EH (cell line): ENCODE measurements at regions not wholly inside any gene's neighbourhood (a gene's known extent, or its start where the extent isn't known, plus 50 kb on each side); places are given as distances from the start of the nearest gene placed in this dataset.

ENCODE experiments used
- DNase-seq: peaks from one replicate; pipeline ENCODE4 v3.0.0-alpha.2; 2015; ENCODE audit warnings: low read depth

DNA sequence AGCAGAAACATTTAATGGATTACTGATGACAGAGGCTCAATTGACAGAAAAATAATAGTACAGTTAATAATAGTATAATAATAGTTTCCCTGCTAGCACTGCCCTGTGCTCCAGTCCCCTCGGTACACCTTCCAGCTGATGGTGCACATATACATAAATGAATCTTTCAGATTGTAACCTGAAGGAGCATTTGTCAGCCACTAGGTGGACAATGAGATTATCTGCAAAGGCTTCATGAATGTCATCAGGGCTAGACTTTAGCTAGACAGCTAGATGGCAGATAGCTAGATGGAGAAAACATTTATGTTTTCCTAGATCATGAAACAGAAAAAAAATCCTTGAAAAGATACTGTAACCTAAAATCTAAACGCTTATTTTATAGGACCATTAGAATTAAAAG lies 304.4 kb upstream of the SMC2 start:
- peak; percentile 13 for DNase-seq

DNA sequence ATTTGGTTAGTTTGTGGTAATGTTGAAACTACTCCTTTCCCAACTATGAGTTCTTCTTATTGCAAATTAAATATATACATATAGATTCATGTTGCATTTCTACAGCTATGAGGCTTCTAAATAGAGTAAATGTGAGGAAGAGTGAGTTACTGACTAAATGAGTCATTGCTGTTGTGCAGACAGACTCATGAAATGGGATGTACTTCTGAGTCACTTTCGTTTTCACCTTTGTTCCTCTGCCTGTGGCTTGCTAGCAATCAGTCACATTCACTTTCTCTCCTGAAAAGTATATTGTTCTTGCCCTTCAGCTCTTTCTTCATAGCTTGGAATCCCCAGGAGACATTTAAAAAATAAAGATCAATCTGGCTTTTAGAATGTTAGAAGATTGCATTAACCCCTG lies 295.5 kb upstream of the SMC2 start:
- peak; percentile 53 for DNase-seq

DNA sequence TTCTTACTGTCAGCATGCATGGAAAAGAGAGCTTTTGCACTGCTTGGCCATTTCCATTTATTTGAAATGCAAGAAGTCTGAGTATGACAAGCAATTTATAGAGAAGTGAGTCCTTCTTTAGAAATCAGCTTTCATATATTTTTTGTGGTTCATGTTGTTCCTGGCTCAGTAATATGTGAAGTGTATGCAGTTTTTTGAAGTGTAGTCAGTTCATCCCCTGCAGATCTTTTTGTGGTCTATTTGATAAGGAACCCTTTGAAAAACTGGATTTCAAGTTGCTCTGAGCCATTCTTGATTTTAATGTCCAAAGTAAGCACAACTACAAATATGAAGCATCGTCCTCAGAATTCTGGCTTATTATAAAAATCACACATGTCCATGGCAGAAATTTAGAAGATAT lies 294.1 kb upstream of the SMC2 start:
- no peak for DNase-seq

DNA sequence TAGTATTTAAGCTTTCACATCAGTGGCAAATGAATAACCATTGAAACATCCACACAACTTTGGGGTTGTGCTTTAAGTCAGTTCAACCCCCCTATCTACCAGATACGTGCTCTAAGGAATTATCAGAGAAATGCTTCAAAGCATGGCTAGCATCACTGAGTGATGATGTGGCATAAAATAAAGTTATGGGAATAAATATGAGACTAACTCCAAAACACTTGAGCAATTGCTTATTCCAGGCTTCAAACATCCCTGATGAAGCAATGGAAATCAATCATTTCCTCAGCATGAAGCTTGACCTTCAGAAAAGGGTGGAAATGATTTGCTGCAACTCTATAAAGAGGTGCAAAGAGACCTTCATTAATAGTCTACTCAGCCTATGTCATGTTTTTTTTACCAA lies 292.0 kb upstream of the SMC2 start:
- peak; percentile 7 for DNase-seq

DNA sequence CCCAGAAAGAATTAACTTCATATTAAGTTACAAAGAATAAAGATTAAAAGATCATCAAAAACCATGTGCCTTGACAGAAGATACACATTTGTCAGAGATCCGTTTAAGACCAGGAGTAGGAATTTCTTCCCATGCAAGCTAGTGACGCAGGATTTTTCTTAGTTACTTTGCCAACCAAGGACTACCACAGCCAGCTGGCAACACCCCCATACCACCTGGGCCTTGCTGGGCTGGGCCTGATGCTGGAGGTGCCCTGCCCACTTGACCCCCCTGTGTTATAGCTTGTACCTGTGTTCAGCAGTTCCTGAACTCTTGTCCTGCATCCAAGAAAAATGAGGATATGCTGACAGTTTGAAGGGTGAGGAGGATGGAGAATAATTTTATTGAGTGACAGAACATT lies 290.9 kb upstream of the SMC2 start:
- no peak for DNase-seq

DNA sequence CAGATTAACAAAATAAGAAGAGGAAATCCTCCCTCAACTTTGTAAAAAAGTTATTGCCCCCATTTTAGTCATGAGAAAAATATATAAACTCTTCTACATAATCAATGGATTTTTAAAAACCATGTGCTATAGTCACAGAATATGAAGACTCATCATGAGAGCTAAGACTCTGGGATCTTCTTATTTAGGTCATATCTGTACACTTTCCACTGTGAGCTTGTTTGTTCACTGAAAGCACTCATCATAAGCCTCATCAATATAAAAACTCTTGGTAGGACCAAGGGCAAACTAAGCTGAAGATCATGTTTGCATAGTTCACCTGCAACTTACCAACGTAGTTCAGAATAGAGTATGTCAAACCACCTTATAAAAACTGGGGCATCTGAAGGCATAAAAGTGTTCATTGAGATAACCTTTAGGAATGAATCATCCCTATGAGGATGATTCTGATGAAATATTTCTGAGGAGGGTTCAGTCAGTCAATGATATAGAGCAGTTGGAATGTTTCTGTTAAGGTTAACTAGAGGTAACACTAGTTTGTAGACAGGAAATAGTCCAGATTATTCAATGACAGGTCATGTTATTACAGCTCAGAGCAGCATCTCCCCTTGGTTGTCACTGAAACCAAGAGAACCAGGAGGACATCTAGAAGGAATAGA lies 289.9 kb upstream of the SMC2 start:
- DNase-seq, result peak; percentile 53

DNA sequence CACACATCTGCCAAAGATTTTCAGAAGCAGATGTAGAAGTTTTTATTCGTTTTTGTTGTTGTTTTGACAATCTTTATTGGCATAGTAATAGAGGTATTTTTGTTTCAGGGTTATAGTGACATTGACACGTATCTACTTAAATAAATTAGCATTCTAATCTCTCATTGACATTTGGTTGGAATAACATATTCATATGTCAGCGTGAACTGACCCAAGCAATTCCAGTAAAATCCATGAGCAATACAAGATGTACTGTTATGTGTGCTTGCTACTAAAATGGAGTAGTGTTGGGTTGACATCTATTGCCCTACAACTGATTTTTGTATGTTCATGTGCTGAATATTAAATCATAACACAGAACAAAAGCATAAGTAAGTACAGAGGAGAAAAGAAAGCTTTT lies 284.4 kb upstream of the SMC2 start:
- no peak for DNase-seq

DNA sequence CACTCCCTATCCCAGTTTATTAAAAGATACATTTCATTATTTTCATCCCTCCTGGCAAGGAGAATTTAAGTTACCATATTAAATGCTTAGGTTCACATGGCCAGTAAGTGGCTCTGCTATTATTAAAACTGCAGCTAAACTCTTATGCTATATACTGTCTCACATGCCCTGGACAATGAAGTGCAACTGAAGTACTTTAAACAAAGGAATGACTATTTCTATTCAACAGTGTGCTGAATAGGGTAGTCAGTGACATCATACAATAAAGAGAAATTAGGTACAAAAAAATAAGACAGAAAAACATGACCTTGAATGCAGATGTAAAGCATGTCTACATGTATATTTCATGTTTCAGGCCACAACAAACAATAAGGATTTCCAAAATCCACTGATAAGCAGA lies 282.6 kb upstream of the SMC2 start:
- no peak for DNase-seq

DNA sequence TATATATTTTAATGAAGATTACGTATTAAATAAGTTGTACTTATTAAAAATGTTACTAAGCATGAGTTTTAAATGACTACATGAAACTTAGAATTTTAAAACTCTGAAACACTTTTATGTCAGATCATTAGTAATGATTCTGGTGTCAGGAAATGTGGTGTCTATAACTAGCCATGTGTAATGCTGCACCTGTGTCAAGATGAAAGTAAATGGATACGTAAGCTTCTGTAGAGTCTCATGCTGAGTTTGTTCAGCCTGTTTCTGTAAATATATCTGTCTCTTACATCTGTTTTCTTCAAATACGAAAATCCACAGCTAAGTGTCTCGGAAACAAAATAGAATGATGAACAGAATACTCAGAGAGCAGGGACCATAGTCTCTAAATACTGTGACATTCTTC lies 278.0 kb upstream of the SMC2 start:
- no peak for DNase-seq

DNA sequence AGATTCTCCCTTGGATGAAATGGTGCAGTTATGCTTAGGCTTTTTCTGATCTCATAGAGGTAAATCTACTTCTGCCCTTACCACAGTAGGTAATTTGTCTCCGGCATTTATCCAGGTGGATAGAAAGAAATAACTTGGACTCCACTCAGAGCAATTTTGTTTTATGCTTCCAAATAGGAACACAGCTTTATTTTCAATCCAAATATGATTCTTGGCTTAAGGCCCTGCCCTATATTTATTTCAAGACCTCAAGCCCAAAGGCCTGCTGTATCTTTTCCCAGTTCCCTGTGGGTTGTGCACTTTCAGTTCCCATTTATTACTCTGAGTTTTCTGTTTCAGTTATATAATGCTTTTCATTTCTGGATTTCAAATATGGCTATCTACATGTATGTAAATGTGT lies 274.2 kb upstream of the SMC2 start:
- DNase-seq, result no peak

DNA sequence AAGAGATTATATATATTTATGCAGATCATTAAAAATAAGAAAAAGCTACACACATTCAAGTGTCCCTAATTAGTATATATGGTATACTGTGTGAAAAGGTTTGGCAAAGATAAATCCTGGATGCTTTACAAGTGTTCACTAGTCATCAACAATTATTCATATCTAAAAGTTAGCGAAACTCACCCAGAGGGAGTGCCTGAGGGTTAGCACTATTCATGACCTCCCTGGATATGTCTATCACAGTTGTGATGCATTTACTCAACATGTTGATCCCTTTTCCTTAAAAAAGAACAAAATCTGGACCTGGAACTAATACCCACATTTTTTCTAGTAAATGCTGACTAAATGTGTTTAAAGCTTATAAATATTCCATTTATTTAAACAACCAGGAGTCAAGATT lies 273.0 kb upstream of the SMC2 start:
- DNase-seq, result no peak

DNA sequence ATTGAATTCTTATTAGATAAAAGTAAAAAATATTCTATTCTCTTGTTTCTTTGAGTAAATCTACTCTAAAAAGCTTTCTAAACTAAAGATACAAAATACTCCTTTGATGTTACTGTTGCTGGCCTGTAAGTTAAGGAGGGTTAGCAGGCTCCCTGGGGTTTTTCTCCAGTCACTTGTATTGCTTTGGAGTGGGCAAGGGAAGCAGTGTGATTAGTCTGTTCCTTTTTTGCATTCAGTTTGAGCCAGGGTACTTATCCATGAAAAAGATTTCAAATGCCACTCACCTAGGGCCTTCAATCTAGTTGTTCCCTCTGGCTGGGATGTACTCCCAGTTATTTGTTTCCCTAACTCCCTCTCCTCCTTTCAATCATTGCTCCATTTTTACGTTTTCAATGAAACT lies 256.2 kb upstream of the SMC2 start:
- DNase-seq, result no peak

DNA sequence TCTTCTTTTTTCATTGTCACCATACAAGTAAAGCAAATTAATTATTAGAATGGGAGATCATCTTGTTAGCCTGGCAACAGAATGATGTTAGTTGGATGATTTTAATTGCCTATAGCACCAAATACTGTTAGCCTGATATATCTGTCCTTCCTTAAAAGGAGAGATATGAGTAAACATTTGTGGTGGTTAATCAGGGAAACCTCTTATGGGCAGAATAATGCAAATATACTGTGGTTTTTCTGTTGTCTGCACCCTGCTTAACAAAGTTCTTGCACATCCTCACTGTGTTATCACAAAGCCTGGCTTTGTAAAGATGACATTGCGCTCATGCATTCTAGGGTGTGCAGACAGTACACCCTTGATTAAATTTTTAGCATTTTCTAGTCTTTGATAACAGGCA lies 254.9 kb upstream of the SMC2 start:
- DNase-seq, result no peak

DNA sequence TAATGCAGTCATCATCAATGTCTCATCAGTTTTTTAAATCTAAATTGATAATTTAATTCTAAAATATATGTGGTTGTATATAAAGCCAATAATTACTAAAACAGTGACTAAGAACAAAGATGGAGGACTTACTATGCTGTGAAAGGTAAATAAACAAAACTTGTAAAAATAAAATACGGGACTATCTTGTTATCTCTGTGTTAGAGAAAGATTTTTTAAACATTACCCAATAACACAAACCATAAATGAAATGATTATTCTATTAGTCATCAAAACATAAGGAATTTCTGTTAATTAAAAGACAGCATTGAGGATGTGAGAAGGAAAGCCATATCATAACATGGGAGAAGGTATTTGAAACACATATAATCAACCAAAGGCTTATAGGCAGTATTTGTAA lies 226.2 kb upstream of the SMC2 start:
- no peak for DNase-seq

DNA sequence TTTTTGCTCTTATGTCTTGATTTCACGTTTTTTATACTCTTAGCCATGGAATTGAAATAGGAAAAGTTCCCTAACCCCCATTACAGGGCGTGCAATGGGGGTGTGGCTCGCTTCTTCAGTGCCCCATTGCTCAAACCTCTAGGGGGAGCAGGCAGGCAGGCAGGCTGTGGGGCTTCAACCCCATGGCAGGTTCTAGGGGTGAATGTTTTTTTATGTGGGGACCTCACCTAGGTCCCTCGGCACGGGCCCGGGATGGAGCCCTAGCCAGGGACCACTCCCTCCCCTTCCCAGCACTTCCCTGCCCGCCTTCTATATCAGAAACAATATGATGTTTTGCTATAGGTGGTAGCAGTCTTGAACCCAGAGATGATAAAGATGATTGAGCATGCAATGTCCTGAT lies 221.3 kb upstream of the SMC2 start:
- no peak for DNase-seq

DNA sequence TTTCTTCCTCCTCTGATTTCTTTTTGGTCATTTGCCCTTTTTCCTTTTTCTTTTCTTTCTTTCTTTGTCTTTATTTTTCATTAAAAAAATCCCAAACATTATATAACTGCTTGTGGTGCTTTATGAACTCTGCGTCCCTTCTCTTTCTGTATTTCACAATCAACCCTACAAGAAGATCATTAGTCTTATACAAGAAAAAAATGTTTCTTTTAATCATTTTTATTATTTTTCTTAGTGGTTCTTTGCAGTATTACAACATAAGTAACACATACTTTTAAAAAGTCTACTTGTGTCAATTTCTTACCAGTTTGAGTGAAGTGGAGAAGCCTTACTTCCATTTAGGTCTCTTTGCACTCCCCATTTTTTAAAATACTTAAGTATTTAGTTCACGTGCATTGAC lies 212.7 kb upstream of the SMC2 start:
- no peak for DNase-seq

DNA sequence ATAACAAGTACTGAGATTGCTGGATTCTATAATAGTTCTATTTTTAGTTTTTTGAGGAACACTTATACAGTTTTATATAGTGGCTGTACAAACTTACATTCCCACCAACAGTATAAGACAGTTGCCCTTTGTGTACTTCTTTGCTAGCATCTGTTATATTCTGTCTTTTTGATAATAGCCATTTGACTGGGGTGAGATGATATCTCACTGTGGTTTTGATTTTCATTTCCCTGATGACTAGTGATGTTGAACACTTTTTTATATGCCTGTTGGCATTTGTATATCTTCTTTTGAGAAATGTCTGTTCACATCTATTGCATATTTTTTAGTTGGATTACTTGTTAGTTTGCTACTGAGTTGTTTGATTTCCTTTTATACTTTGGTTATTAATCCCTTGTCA lies 204.1 kb upstream of the SMC2 start:
- no peak for DNase-seq

DNA sequence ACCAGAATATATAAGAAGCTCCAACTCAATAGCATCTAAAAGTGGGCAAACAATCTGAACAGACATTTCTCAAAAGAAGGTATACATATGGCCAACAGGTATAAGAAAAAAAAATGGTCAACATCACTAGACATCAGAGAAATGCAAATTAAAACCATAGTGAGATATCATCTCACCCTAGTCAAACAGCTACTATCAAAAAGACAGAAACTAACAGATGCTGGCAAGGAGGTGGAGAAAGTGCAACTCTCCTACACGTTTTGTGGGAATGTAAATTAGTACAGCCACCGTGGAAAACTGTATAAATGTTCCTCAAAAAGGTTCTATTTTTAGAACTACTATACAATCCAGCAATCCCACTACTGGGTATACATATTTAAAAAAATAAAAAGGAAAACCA lies 199.9 kb upstream of the SMC2 start:
- no peak for DNase-seq

DNA sequence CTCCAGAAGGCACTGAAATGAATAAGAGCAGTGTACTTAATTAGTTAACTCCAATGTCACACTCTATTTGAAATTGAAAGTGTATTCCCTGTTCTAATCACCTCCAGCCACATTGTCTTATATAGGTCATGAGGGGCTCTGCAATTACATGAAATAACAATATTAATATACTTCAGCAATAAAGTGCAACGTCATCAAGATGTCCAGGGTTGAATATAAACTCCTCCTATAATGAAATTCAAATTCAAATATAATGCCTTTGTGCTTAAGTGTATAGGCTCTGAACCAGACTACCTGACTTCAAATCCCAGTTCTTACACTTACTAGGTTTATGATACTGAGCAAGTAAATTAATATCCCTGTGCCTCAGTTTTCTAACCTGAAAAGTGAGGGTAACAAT lies 195.6 kb upstream of the SMC2 start:
- DNase-seq, result no peak

DNA sequence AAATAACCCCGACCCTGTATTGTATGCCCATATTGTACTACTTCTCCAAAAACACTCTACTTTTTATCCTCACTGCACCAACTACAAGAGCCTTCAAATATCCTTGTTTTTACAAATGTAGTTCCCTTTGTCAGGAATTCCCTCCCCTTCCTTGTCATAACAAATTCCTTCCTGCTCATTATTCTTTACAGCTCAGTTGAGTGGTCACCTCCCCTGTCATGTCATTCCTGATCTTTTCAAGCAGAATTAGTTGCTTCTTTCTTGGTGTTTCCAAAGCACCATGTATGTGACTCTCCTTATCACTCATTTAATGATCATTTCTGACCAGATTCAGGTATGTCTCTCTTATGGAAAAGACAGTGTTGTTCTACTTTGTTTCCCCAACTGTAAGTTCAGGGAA lies 194.2 kb upstream of the SMC2 start:
- no peak for DNase-seq

DNA sequence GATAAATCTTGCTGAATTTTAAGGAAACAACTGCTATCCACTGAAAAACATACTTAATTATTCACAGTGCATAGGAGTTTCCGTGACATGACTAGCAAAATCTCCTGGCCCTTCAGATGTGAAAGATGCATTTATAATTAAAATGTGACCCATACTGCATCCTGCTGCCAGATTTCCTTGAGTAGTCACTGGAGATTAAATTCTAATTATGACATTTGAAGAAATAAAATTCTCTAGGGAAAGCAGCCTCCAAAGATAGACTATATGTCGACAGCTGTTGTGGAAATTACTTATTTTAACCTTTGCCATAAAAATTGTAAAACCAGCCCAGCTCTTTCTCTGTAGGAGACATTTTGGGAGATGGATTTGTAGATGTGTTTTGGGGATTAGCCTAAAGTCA lies 193.6 kb upstream of the SMC2 start:
- DNase-seq, result no peak

DNA sequence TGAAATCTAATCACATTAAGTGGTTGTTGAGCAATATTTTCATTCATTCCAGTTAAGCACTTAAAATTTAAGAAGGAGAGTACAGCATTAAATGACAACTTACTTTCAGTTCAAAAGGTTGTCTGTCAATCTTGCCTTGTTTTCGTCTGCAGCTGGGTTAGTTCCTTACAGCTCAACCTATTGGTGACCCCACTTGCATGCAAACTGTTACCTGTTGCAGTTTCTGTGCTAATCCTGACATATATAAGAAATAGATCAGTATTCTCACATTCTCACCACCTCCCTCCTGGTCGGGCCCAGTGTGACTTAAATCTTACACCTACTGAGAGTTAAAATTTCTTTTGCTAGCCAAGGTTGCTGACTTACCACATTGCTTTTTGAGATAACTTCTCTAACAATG lies 191.8 kb upstream of the SMC2 start:
- no peak for DNase-seq

DNA sequence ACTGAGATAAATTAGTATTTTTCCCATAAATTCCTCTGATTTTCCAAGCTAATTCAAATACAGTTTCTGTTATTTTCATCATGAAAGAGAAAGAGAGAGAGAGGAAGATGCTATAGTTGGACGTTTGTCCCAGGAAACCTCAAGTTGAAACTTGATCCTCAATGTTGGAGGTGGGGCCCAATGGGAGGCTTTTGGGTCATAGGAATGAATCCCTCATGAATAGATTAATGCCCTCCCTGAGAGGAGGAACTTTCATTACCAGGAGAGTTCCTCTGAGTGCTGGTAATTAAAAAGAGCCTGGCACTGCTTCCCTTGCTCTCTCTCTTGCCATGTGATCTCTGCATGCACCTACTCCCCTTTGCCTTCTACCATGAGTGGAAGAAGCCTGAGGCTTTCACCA lies 189.9 kb upstream of the SMC2 start:
- DNase-seq, result no peak

DNA sequence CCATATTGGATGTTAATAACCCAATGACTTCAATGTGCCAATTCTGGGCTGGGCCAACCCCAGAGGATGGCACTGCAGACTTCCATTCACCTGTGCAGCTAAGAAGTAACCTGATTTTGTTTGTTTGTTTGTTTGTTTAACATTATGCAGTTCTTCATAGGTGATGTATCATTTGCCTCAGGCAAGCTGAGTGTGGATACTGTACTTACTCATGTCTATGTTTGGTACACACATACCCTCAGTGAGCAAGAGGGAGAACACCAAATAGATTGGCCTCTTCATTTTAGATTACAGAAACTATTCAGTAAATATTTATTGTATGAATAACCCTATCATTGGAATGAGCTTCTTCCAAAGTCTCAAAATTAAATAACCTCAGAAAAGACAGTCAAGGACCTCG lies 180.2 kb upstream of the SMC2 start:
- no peak for DNase-seq

DNA sequence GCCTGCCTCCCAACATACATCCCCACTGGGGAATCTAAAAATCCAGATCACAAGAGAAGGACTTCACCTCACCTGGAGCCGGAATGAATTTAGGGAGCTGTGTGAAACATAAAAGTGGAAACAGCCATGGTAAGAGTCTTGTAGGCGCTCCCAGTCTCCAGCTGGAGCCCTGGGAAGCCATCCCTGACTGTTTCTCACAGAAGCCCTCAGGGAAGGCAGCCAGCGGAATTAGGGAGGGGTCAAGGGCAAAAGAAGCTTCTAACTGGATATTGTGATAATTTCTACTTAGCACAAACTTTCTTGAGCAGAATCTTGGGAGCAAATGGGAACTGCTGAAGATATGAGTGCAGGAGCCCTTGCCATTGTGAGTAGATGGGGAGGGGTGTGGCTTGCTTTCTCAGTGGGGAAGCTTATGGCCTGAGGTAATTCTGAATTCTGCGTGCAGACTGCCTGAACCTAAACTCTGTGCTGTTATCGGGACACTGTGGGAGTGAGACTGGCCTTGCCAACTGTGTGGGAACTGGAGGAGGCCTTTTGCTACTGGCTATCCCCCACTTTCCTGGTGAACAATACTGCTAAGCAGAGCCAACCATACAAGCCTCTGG lies 174.4 kb upstream of the SMC2 start:
- DNase-seq, result no peak
